ENCODE measurements at regions not wholly inside any gene's neighbourhood (a gene's known extent, or its start where the extent isn't known, plus 50 kb on each side); places are given as distances from the start of the nearest gene placed in this dataset.
"Not testable (repeated sequence)": the region's sequence is repeated elsewhere in the genome, so short reads cannot be mapped to it uniquely, and the experiment has no call there.

DNA sequence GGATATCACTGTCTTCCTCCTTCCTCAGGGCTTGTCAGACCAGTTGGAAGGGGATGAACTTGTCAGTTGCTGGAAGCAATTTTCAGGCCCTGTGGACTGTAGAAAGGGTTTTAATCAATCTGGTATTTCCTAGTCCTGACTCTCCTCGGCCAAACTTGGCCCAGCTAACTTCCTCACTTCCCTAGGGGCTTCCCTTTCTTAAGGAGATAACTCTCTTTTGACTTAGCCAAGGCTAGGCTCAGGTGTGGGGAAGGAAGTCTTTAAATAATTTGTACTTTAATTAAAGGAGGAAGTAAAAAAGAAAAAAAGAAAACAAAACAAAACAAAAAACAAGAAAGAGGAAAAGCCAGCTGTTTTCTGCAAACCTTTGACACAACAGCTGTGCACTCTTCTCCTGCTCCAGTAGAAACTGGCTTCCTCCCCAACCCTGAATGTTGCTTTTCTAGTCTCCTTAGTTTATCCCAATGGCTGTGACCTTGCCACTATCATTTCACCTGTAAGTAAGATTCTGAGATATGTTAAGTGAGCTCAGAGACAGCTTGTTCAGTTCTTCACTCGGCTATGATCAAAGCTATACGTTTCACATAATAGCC lies 53.0 kb upstream of the ST3GAL6 start:
- DNase-seq (no peak), ATAC-seq (replicated peaks) (no peak)
- no peaks in the 10 kb centered on the region for H3K9me3 Mint-ChIP-seq
- H3K4me1 Mint-ChIP-seq (ENCODE audit: low read depth in 2 of 2), result no peaks in the 10 kb centered on the region
- H3K27me3 Mint-ChIP-seq, result peaks cover 12 to 54% of the 10 kb centered on the region in 2 donors
- no peak overlapping the region for H3K4me3 Mint-ChIP-seq
- no peak overlapping the region for H3K27ac Mint-ChIP-seq
- H3K36me3 Mint-ChIP-seq (ENCODE audit: insufficient read depth), result no peaks in the 10 kb centered on the region

DNA sequence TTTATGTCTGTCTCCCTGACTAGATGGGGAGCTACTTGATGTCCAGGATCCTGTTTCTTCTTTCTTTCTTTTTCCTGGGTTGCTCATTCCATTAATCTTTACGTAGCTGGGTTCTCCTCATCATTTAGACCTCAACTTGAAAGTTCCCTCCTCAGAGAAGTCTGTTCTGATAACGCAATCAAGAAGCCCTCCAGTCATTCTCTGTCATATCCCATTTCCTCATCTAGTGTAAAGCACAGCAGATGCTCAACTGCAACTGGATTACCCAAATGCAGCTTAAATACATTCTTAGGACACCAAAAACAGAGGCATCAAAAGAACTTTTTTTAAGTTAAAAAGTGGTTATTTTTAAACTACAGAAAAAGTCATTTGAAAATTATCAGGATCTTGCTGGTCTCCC lies 51.7 kb upstream of the ST3GAL6 start:
- H3K27ac Mint-ChIP-seq, result no peak overlapping the region
- no peaks in the 10 kb centered on the region for H3K36me3 Mint-ChIP-seq (ENCODE audit: insufficient read depth)
- no peak overlapping the region for H3K4me3 Mint-ChIP-seq
- no peak for DNase-seq
- no peak for ATAC-seq (replicated peaks)
- peaks cover 6 to 46% of the 10 kb centered on the region in 2 donors for H3K27me3 Mint-ChIP-seq
- H3K9me3 Mint-ChIP-seq, result no peaks in the 10 kb centered on the region
- H3K4me1 Mint-ChIP-seq (ENCODE audit: low read depth in 2 of 2), result no peaks in the 10 kb centered on the region

GRCh38 chr3:98712726-98713125 lies 50.4 kb upstream of the ST3GAL6 start:
- no peaks in the 10 kb centered on the region for H3K4me1 Mint-ChIP-seq (ENCODE audit: low read depth in 2 of 2)
- peaks cover 6 to 38% of the 10 kb centered on the region in 2 donors for H3K27me3 Mint-ChIP-seq
- H3K27ac Mint-ChIP-seq, result no peak overlapping the region
- H3K4me3 Mint-ChIP-seq, result no peak overlapping the region
- no peaks in the 10 kb centered on the region for H3K36me3 Mint-ChIP-seq (ENCODE audit: insufficient read depth)
- H3K9me3 Mint-ChIP-seq, result no peaks in the 10 kb centered on the region
- ATAC-seq (replicated peaks), result no peak
- DNase-seq, result no peak

DNA sequence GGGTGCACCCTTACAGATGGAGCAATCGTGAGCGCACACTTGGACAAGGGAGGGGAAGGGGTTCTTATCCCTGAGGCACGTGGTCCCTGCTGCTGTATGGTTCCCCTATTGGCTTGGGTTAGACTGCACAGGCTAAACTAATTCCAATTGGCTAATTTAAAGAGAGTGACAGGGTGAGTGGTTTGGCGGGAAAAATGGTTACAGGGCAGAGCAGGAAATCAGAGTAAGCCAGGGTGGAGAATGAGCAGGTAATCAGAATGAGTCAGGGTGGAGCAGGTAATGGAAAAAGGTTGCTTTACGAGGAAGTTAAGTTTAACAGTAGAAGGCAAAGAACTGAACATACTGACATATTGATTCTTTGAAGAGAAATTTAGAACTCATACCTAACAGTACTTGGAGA lies 49.8 kb upstream of the ST3GAL6 start:
- H3K27ac Mint-ChIP-seq; H3K4me1 Mint-ChIP-seq (ENCODE audit: low read depth in 2 of 2); ATAC-seq (replicated peaks); DNase-seq; H3K4me3 Mint-ChIP-seq; H3K36me3 Mint-ChIP-seq (ENCODE audit: insufficient read depth); H3K9me3 Mint-ChIP-seq: not testable (repeated sequence)
- H3K27me3 Mint-ChIP-seq, result peaks cover 9 to 41% of the 10 kb centered on the region in 2 donors

Data from effector memory CD8-positive, alpha-beta T cell (primary cell).